ENCODE measurements at regions not wholly inside any gene's neighbourhood (a gene's known extent, or its start where the extent isn't known, plus 50 kb on each side); places are given as distances from the start of the nearest gene placed in this dataset.

DNA sequence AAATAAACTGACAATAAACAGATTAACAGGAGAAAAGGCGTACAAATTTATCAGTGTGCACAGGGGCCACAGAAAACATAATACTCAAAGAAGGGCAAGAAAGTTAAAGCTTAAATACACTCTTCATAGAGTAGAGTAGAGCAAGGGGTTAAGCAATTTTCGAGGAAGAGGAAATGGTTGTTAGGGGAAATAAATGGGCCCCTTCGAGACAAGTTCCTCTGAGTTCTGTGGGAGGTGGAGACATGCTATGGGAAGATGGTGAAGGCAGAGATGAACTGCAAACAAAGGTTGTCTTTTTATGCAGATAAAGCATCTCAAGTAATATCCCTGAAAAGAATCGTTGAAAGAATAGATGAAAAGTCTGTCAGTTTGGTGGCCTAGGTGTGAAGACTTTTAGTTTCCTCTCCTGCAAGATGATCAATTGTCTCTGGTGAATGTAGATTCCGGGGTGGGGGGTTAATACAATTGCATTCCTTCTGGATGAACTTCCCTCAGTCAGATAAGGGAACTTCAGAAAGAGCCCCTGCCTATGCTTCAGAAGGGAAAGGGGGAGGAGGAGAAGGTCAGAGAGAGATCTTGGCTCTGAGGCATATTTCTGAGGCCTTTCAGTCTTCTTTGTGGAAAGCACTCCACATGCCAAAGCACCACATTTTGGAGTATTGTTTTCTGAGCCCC, 127.0 kb downstream of the METTL4 start:
- in situ Hi-C loops (cut with HindIII; ENCODE audit: low pct_ligation_motif_present, low sequenced_read_pairs), result no loop called here
- DNase-seq, result no peak
- Histone ChIP-seq H3K27ac (no peak overlapping the region), H3K36me3 (replicated peaks) (no peaks in the 10 kb centered on the region), H3K27me3 (replicated peaks) (no peaks in the 10 kb centered on the region), H3K4me3 (ENCODE audit: low read depth, low read length) (no peak overlapping the region)
- TF ChIP-seq, protein P1, sequence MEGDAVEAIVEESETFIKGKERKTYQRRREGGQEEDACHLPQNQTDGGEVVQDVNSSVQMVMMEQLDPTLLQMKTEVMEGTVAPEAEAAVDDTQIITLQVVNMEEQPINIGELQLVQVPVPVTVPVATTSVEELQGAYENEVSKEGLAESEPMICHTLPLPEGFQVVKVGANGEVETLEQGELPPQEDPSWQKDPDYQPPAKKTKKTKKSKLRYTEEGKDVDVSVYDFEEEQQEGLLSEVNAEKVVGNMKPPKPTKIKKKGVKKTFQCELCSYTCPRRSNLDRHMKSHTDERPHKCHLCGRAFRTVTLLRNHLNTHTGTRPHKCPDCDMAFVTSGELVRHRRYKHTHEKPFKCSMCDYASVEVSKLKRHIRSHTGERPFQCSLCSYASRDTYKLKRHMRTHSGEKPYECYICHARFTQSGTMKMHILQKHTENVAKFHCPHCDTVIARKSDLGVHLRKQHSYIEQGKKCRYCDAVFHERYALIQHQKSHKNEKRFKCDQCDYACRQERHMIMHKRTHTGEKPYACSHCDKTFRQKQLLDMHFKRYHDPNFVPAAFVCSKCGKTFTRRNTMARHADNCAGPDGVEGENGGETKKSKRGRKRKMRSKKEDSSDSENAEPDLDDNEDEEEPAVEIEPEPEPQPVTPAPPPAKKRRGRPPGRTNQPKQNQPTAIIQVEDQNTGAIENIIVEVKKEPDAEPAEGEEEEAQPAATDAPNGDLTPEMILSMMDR (IDR thresholded peaks at IDR 0.05; ENCODE audit: low read depth, low read length, missing control alignments), result no peak

DNA sequence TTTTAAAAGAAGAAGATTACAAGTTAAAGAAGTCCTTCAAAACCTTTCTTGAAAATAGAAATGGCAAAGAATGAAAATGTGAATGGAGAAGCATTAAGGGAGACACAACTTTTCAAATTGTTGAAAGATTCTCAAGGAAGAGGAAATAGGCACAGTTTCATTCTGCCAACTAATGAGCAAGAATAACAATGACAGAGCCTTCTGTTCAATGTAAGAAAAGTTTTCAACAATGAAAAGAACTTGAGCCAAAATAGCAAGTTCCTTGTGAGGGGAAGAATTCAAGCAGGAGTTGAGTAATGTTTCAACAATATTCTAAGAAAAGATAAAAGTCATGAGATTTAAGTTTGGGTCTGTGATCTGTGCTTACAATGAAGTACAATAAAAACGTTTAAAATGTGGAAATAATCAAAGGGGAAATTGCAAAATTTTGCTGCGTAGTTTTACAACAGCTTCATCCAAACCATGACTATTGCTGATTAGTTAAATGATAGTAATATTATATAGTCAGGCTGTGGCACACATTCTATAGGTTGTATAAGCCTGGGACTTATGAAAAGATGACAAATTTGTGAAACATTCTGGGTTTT, 122.6 kb downstream of the METTL4 start:
- Histone ChIP-seq H3K36me3 (replicated peaks) (no peaks in the 10 kb centered on the region), H3K4me3 (ENCODE audit: low read depth, low read length) (no peak overlapping the region), H3K27ac (peak overlapping the region; percentile 35), H3K27me3 (replicated peaks) (no peaks in the 10 kb centered on the region)
- TF ChIP-seq, protein P1 (IDR thresholded peaks at IDR 0.05; ENCODE audit: low read depth, low read length, missing control alignments), result no peak
- in situ Hi-C loops (cut with HindIII; ENCODE audit: low pct_ligation_motif_present, low sequenced_read_pairs), result no loop called here
- DNase-seq, result no peak

DNA sequence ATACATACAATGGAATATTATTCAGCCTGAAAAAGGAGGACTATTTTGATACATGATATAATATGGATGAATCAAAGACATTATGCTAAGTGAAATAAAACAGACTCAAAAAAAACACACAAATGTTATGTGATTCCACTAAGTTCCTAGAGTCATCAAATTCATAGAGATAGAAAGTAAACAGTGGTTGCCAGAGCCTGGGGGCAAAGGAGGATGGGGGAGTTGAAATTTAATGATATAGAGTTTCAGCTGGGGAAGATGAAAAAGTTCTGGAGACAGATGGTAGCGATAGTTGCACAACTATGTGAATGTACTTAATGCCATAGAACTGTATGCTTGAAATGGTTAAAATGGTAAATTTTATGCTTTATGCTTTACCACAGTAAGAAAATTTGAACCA, 119.7 kb downstream of the METTL4 start:
- in situ Hi-C loops (cut with HindIII; ENCODE audit: low pct_ligation_motif_present, low sequenced_read_pairs), result no loop called here
- no peaks in the 10 kb centered on the region for H3K36me3 ChIP-seq (replicated peaks)
- no peak overlapping the region for H3K4me3 ChIP-seq (ENCODE audit: low read depth, low read length)
- H3K27ac ChIP-seq, result no peak overlapping the region
- DNase-seq, result no peak
- TF ChIP-seq, protein P1 (IDR thresholded peaks at IDR 0.05; ENCODE audit: low read depth, low read length, missing control alignments), result no peak
- no peaks in the 10 kb centered on the region for H3K27me3 ChIP-seq (replicated peaks)

DNA sequence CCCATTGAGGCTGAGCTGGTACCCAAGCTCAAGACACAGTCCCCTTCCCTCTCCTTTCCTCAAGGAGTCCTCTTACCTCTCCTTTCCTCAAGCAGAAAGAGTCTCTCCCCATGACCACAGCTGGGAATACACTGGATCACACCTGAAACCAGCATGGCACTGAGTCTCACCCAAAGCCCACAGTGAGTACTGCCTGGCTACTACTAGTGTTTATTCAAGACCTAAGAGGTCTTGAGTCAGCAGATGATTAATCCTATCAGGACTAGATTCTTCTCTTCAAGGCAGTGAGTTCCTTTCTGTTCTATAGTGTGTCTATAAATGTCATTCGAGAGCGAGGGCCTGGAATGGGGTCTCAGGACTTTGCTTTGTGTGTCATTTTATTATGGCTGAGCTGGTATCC, 111.4 kb downstream of the METTL4 start:
- TF ChIP-seq, protein P1 (IDR thresholded peaks at IDR 0.05; ENCODE audit: low read depth, low read length, missing control alignments), result no peak
- H3K4me3 ChIP-seq (ENCODE audit: low read depth, low read length), result no peak overlapping the region
- in situ Hi-C loops (cut with HindIII; ENCODE audit: low pct_ligation_motif_present, low sequenced_read_pairs), result no loop called here
- peak; percentile 27 for DNase-seq
- no peaks in the 10 kb centered on the region for H3K36me3 ChIP-seq (replicated peaks)
- no peaks in the 10 kb centered on the region for H3K27me3 ChIP-seq (replicated peaks)
- H3K27ac ChIP-seq, result no peak overlapping the region

DNA sequence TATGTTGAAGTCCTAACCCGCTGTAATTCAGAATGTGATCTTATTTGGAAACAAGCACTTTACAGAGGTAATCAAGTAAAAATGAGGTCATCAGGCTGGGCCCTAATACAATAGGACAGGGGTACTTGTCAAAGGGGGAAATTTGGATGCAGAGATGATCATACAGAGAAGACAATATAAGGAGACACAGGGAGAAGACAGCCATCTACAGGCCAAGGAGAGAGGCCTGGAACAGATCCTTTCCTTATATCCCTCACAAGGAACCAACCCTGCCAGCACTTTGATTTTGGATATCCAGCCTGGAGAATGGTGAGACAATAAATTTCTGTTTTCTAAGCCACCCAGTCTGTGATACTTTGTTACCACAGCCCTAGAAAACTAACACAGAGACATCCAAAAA, 104.3 kb downstream of the METTL4 start:
- in situ Hi-C loops (cut with HindIII; ENCODE audit: low pct_ligation_motif_present, low sequenced_read_pairs), result no loop called here
- Histone ChIP-seq H3K4me3 (ENCODE audit: low read depth, low read length) (no peak overlapping the region), H3K36me3 (replicated peaks) (no peaks in the 10 kb centered on the region), H3K27me3 (replicated peaks) (no peaks in the 10 kb centered on the region), H3K27ac (no peak overlapping the region)
- TF ChIP-seq, protein P1 (IDR thresholded peaks at IDR 0.05; ENCODE audit: low read depth, low read length, missing control alignments), result no peak
- DNase-seq, result no peak

DNA sequence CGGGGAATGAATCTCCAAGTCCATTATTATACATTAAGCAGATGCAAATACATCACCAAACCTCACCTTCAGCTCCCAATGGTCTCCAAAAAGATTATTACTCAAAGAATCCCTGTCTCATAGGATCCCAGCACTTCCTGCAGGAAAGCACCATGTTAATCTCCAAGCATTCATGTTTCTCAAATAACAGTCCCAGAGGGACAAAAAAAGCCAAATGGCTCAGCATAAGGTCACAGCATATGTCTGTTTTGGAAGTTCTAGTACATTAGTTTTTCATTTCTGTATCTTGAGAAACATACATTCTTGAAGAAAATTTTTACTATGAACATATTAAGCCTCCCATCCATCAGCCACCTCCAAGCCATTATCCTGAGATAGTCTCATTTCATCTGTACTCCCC, 103.3 kb downstream of the METTL4 start:
- no peak overlapping the region for H3K27ac ChIP-seq
- in situ Hi-C loops (cut with HindIII; ENCODE audit: low pct_ligation_motif_present, low sequenced_read_pairs), result no loop called here
- TF ChIP-seq, protein P1 (IDR thresholded peaks at IDR 0.05; ENCODE audit: low read depth, low read length, missing control alignments), result no peak
- no peaks in the 10 kb centered on the region for H3K36me3 ChIP-seq (replicated peaks)
- H3K4me3 ChIP-seq (ENCODE audit: low read depth, low read length), result no peak overlapping the region
- no peak for DNase-seq
- no peaks in the 10 kb centered on the region for H3K27me3 ChIP-seq (replicated peaks)
